ENCODE measurements at regions not wholly inside any gene's neighbourhood (a gene's known extent, or its start where the extent isn't known, plus 50 kb on each side); places are given as distances from the start of the nearest gene placed in this dataset.

- TF ChIP-seq CTCF (IDR thresholded peaks at IDR 0.05) (no peak), ZFX (IDR thresholded peaks at IDR 0.05; ENCODE audit: borderline replicate concordance) (no peak)
These were observed 340.0 kb downstream of the FBXW7 start for GRCh38 chr4:152195888-152196287.

Data from 22Rv1 (cell line).